Stimulated activated CD4-positive, alpha-beta T cell treated with anti-CD3 and anti-CD28 coated beads, Interleukin-1b, Interleukin-23, amount 100 ng/mL, for 4 hours (primary cell): ENCODE measurements at regions not wholly inside any gene's neighbourhood (a gene's known extent, or its start where the extent isn't known, plus 50 kb on each side); places are given as distances from the start of the nearest gene placed in this dataset.

Source experiments
- DNase-seq, 2 donors: peaks; one replicate each; pipeline ENCODE4 v3.0.0-alpha.2; 2020; ENCODE audit warnings: low read depth in 2 of 2

- DNase-seq: no peak
Measured at GRCh38 chr14:62084020-62084419, 321.8 kb downstream of the SNAPC1 start.

- no peak for DNase-seq
Measured at GRCh38 chr14:62087191-62087590, 325.0 kb downstream of the SNAPC1 start.

GRCh38 chr14:62093736-62094135 lies 331.5 kb downstream of the SNAPC1 start:
- no peak for DNase-seq

GRCh38 chr14:62097072-62097471 lies 334.9 kb downstream of the SNAPC1 start:
- no peak for DNase-seq

GRCh38 chr14:62097824-62098223 lies 335.6 kb downstream of the SNAPC1 start:
- no peak for DNase-seq

GRCh38 chr14:62098357-62098756 lies 336.1 kb downstream of the SNAPC1 start:
- DNase-seq: no peak

- DNase-seq: no peak
Measured at GRCh38 chr14:62099091-62099490, 336.9 kb downstream of the SNAPC1 start.

- DNase-seq: no peak
Measured at GRCh38 chr14:62101189-62101588, 339.0 kb downstream of the SNAPC1 start.

GRCh38 chr14:62101673-62102348 lies 339.6 kb downstream of the SNAPC1 start:
- no peak for DNase-seq

- DNase-seq: no peak
Measured at GRCh38 chr14:62102349-62102725, 340.1 kb downstream of the SNAPC1 start.

GRCh38 chr14:62103464-62103863 lies 341.2 kb downstream of the SNAPC1 start:
- DNase-seq: no peak

GRCh38 chr14:62110941-62111340 lies 348.7 kb downstream of the SNAPC1 start:
- DNase-seq: no peak

GRCh38 chr14:62117010-62117750 lies 355.0 kb downstream of the SNAPC1 start:
- peak; percentile 31 to 52 for DNase-seq

GRCh38 chr14:62117751-62118105 lies 355.5 kb downstream of the SNAPC1 start:
- no peak for DNase-seq

GRCh38 chr14:62118461-62118860 lies 356.2 kb downstream of the SNAPC1 start:
- DNase-seq: no peak

- no peak for DNase-seq
Measured at GRCh38 chr14:62118871-62119270, 356.7 kb downstream of the SNAPC1 start.

- no peak for DNase-seq
Measured at GRCh38 chr14:62123961-62124360, 361.7 kb downstream of the SNAPC1 start.

- DNase-seq: no peak
Measured at GRCh38 chr14:62125793-62126192, 363.6 kb downstream of the SNAPC1 start.

GRCh38 chr14:62126879-62127478 lies 364.8 kb downstream of the SNAPC1 start:
- DNase-seq: peak in 1 of 2 donors; percentile 8

- no peak for DNase-seq
Measured at GRCh38 chr14:62130441-62130840, 368.2 kb downstream of the SNAPC1 start.

GRCh38 chr14:62133776-62134550 lies 371.7 kb downstream of the SNAPC1 start:
- DNase-seq: no peak

- DNase-seq: no peak
Measured at GRCh38 chr14:62138593-62138992, 376.4 kb downstream of the SNAPC1 start.
